C4-2B (cell line): ENCODE measurements at regions not wholly inside any gene's neighbourhood (a gene's known extent, or its start where the extent isn't known, plus 50 kb on each side); places are given as distances from the start of the nearest gene placed in this dataset.

Experiments
- ZFX ChIP-seq: fragments of 450-650 bp; IDR thresholded peaks from 2 replicates; pipeline ENCODE4 v1.6.1; 2017
- TF ChIP-seq, protein P1 (sequence below): fragments of 450-650 bp; conservative IDR thresholded peaks from 2 replicates; pipeline ENCODE4 v1.5.1; 2017; ENCODE audit warnings: mild to moderate bottlenecking

DNA sequence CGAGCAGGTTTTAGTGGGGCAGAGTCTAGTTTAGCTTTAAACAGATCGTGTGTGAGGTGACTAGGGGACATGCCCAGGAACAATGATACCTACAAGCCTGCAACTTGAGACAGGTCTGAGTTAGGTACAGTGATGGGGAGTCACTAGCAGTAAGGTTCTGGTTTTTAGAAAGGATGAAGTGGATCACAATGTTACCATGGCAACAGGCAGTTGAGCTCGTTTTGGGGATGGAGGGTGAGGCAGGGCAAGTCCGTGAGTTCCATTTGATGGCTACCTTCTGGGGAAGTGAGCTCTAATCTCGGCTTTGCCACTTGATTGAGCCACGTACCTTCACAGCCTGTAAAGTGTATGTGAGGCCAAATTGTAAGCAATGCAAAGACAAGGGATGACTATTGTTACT, 76.0 kb upstream of the GTF3A start:
- TF ChIP-seq, protein P1, sequence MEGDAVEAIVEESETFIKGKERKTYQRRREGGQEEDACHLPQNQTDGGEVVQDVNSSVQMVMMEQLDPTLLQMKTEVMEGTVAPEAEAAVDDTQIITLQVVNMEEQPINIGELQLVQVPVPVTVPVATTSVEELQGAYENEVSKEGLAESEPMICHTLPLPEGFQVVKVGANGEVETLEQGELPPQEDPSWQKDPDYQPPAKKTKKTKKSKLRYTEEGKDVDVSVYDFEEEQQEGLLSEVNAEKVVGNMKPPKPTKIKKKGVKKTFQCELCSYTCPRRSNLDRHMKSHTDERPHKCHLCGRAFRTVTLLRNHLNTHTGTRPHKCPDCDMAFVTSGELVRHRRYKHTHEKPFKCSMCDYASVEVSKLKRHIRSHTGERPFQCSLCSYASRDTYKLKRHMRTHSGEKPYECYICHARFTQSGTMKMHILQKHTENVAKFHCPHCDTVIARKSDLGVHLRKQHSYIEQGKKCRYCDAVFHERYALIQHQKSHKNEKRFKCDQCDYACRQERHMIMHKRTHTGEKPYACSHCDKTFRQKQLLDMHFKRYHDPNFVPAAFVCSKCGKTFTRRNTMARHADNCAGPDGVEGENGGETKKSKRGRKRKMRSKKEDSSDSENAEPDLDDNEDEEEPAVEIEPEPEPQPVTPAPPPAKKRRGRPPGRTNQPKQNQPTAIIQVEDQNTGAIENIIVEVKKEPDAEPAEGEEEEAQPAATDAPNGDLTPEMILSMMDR = no peak
- no peak for TF ChIP-seq ZFX
